Anterior cingulate cortex (tissue), 58 donors: ENCODE measurements at regions not wholly inside any gene's neighbourhood (a gene's known extent, or its start where the extent isn't known, plus 50 kb on each side); places are given as distances from the start of the nearest gene placed in this dataset.
A peak's percentile ranks its signal among the peaks of the same experiment; 100 is the strongest.
"Not testable (repeated sequence)": the region's sequence is repeated elsewhere in the genome, so short reads cannot be mapped to it uniquely, and the experiment has no call there.

Experiments used
- DNase-seq, 58 donors: peaks; one replicate each; lab custom pipeline; 2025; lab: John Stamatoyannopoulos, UW

- DNase-seq: no peak
Measured at GRCh38 chr16:88128556-88128955, 177.3 kb downstream of the BANP start.

GRCh38 chr16:88129133-88129532 is 177.9 kb downstream of the BANP start:
- not testable (repeated sequence) for DNase-seq

GRCh38 chr16:88130016-88130415 is 178.8 kb downstream of the BANP start:
- DNase-seq: no peak

- no peak for DNase-seq
Measured at GRCh38 chr16:88130681-88131080, 179.4 kb downstream of the BANP start.

GRCh38 chr16:88131256-88131655 is 180.0 kb downstream of the BANP start:
- no peak for DNase-seq

GRCh38 chr16:88131966-88132365 is 180.7 kb downstream of the BANP start:
- no peak for DNase-seq

- DNase-seq: no peak
Measured at GRCh38 chr16:88132836-88133506, 181.7 kb downstream of the BANP start.

GRCh38 chr16:88133507-88133843 is 182.2 kb downstream of the BANP start:
- no peak for DNase-seq

GRCh38 chr16:88134172-88134898 is 183.1 kb downstream of the BANP start:
- peak in 1 of 58 donors; percentile 34 for DNase-seq

- not testable (repeated sequence) for DNase-seq
Measured at GRCh38 chr16:88134899-88135682, 183.9 kb downstream of the BANP start.

GRCh38 chr16:88136211-88136713 is 185.0 kb downstream of the BANP start:
- DNase-seq: peak in 18 of 58 donors; percentile 7 to 68 (median 34)

GRCh38 chr16:88136939-88137338 is 185.7 kb downstream of the BANP start:
- not testable (repeated sequence) for DNase-seq

- DNase-seq: not testable (repeated sequence)
Measured at GRCh38 chr16:88139141-88139540, 187.9 kb downstream of the BANP start.

GRCh38 chr16:88140195-88140594 is 189.0 kb downstream of the BANP start:
- DNase-seq: not testable (repeated sequence)

- DNase-seq: no peak
Measured at GRCh38 chr16:88141580-88141979, 190.3 kb downstream of the BANP start.

GRCh38 chr16:88142056-88142935 is 191.1 kb downstream of the BANP start:
- not testable (repeated sequence) for DNase-seq

GRCh38 chr16:88143122-88144027 is 192.1 kb downstream of the BANP start:
- DNase-seq: not testable (repeated sequence)

- no peak for DNase-seq
Measured at GRCh38 chr16:88144028-88144511, 192.8 kb downstream of the BANP start.

GRCh38 chr16:88145376-88145775 is 194.1 kb downstream of the BANP start:
- DNase-seq: not testable (repeated sequence)
